ENCODE measurements at regions not wholly inside any gene's neighbourhood (a gene's known extent, or its start where the extent isn't known, plus 50 kb on each side); places are given as distances from the start of the nearest gene placed in this dataset.

DNA sequence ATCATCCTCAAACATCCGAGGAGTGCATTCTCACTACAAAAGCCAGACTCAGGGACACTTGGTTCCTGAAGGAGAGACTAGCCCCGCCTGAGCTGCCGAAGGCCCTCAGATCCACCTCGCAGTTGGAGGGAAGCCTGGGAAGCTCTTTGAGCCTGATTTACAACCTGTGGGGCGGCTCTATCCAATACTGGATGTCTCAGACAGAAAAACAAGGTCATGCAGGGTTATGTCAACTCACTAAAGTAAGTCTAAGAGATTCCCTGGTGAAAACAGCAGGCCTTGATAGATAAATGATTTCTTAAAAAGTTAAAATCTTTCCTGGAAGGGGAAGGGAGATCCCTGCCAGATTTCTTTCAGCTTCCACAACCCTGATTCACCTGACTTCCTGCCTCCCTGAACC, 284.3 kb downstream of the CYP26B1 start:
- Histone ChIP-seq H3K27ac (ENCODE audit: low read length) (no peak overlapping the region), H3K4me3 (ENCODE audit: low read length) (no peak overlapping the region), H3K4me2 (ENCODE audit: low read depth, low read length) (no peak overlapping the region), H4K20me1 (ENCODE audit: insufficient read depth, low read length) (no peaks in the 10 kb centered on the region), H3K9me2 (replicated peaks; ENCODE audit: insufficient read depth, low read length) (no peaks in the 10 kb centered on the region), H3K9ac (ENCODE audit: low read length) (no peak overlapping the region), H3K9me3 (replicated peaks; ENCODE audit: insufficient read depth, low read length) (no peaks in the 10 kb centered on the region), H3K36me3 (replicated peaks; ENCODE audit: insufficient read depth, low read length) (no peaks in the 10 kb centered on the region), H2AFZ (ENCODE audit: low read length) (no peak overlapping the region), H3K79me2 (ENCODE audit: low read length) (no peaks in the 10 kb centered on the region), H3K4me1 (ENCODE audit: low read length) (no peaks in the 10 kb centered on the region), H3K27me3 (replicated peaks; ENCODE audit: insufficient read depth, low read length) (no peaks in the 10 kb centered on the region), H3F3A (ENCODE audit: insufficient read depth, low read length) (no peaks in the 10 kb centered on the region)
- no peak for DNase-seq
- no peak for TF ChIP-seq EZH2 (optimal IDR thresholded peaks at IDR 0.05; ENCODE audit: low read depth, low read length)
- TF ChIP-seq, protein P1, sequence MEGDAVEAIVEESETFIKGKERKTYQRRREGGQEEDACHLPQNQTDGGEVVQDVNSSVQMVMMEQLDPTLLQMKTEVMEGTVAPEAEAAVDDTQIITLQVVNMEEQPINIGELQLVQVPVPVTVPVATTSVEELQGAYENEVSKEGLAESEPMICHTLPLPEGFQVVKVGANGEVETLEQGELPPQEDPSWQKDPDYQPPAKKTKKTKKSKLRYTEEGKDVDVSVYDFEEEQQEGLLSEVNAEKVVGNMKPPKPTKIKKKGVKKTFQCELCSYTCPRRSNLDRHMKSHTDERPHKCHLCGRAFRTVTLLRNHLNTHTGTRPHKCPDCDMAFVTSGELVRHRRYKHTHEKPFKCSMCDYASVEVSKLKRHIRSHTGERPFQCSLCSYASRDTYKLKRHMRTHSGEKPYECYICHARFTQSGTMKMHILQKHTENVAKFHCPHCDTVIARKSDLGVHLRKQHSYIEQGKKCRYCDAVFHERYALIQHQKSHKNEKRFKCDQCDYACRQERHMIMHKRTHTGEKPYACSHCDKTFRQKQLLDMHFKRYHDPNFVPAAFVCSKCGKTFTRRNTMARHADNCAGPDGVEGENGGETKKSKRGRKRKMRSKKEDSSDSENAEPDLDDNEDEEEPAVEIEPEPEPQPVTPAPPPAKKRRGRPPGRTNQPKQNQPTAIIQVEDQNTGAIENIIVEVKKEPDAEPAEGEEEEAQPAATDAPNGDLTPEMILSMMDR (IDR thresholded peaks at IDR 0.05; ENCODE audit: low read length), result no peak
- TF ChIP-seq EZH2phosphoT487 (IDR thresholded peaks at IDR 0.05; ENCODE audit: low read length), result no peak

GRCh38 chr2:71862921-71863320, 284.7 kb downstream of the CYP26B1 start:
- no peak overlapping the region for H2AFZ ChIP-seq (ENCODE audit: low read length)
- H3F3A ChIP-seq (ENCODE audit: insufficient read depth, low read length), result no peaks in the 10 kb centered on the region
- H3K79me2 ChIP-seq (ENCODE audit: low read length), result no peaks in the 10 kb centered on the region
- H3K4me1 ChIP-seq (ENCODE audit: low read length), result no peaks in the 10 kb centered on the region
- no peak overlapping the region for H3K9ac ChIP-seq (ENCODE audit: low read length)
- H3K4me2 ChIP-seq (ENCODE audit: low read depth, low read length), result no peak overlapping the region
- H4K20me1 ChIP-seq (ENCODE audit: insufficient read depth, low read length), result no peaks in the 10 kb centered on the region
- TF ChIP-seq EZH2phosphoT487 (IDR thresholded peaks at IDR 0.05; ENCODE audit: low read length), result no peak
- TF ChIP-seq EZH2 (optimal IDR thresholded peaks at IDR 0.05; ENCODE audit: low read depth, low read length), result no peak
- TF ChIP-seq, protein P1 (IDR thresholded peaks at IDR 0.05; ENCODE audit: low read length), result no peak
- no peaks in the 10 kb centered on the region for H3K9me3 ChIP-seq (replicated peaks; ENCODE audit: insufficient read depth, low read length)
- no peak overlapping the region for H3K27ac ChIP-seq (ENCODE audit: low read length)
- no peaks in the 10 kb centered on the region for H3K36me3 ChIP-seq (replicated peaks; ENCODE audit: insufficient read depth, low read length)
- no peak overlapping the region for H3K4me3 ChIP-seq (ENCODE audit: low read length)
- H3K27me3 ChIP-seq (replicated peaks; ENCODE audit: insufficient read depth, low read length), result no peaks in the 10 kb centered on the region
- no peaks in the 10 kb centered on the region for H3K9me2 ChIP-seq (replicated peaks; ENCODE audit: insufficient read depth, low read length)
- no peak for DNase-seq

DNA sequence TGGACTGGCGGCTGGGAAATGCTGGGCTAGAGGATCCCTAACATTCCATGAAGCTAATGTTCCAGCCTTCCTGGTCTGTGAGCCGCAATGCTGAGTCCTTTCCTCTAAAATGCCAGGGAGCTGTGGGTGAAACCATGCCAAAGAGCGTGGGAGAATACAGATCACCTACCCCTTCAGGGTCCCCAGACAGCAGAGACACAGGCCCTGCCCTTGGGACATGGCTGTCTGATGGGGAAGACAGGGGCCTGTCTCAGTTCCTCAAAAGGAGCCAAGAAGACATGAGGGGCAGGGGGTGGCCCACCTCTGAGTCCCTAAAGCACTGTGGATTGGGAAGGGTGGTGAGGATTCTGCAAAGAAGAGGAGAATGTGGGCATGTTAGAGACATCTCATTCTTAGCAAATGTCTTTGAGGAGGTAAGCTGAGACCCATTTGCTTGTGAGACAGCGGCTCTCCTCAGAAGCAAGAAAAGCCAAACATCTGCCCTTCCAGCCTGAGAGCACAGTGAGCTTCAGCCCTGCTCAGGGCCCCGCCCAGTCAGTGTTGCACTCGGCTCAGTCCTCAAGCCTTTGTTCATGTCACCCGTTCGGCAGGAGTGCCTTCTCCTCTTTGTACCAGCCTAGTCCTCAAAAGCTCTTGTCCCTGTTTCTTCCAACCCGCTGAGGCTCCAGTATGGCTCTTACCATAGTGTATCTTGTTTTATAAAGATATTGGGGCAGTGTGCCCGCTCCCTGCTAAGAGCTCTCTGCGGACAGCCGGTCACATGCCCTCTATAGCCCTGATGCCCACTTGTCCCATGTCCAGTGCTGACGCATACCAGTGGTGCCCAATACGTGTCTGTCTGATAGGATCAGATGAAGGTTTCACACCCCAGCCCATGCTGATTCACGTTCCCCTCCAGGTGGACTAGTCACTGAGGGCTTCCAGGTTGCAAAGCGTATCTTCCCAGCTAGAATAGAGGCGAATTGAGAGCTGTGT, 286.2 kb downstream of the CYP26B1 start:
- no peaks in the 10 kb centered on the region for H3K4me1 ChIP-seq (ENCODE audit: low read length)
- no peak for DNase-seq
- no peaks in the 10 kb centered on the region for H3K79me2 ChIP-seq (ENCODE audit: low read length)

More for the DNA sequence above, 286.2 kb downstream of the CYP26B1 start:
- H3K36me3 ChIP-seq (replicated peaks; ENCODE audit: insufficient read depth, low read length), result no peaks in the 10 kb centered on the region
- no peaks in the 10 kb centered on the region for H3K9me3 ChIP-seq (replicated peaks; ENCODE audit: insufficient read depth, low read length)
- H3K9me2 ChIP-seq (replicated peaks; ENCODE audit: insufficient read depth, low read length), result no peaks in the 10 kb centered on the region
- H3K4me2 ChIP-seq (ENCODE audit: low read depth, low read length), result no peak overlapping the region
- no peak for TF ChIP-seq EZH2 (optimal IDR thresholded peaks at IDR 0.05; ENCODE audit: low read depth, low read length)
- TF ChIP-seq, protein P1 (IDR thresholded peaks at IDR 0.05; ENCODE audit: low read length), result no peak
- TF ChIP-seq EZH2phosphoT487 (IDR thresholded peaks at IDR 0.05; ENCODE audit: low read length), result no peak
- H3F3A ChIP-seq (ENCODE audit: insufficient read depth, low read length), result no peaks in the 10 kb centered on the region
- no peak overlapping the region for H3K27ac ChIP-seq (ENCODE audit: low read length)
- no peaks in the 10 kb centered on the region for H4K20me1 ChIP-seq (ENCODE audit: insufficient read depth, low read length)
- no peak overlapping the region for H2AFZ ChIP-seq (ENCODE audit: low read length)
- H3K9ac ChIP-seq (ENCODE audit: low read length), result no peak overlapping the region
- no peak overlapping the region for H3K4me3 ChIP-seq (ENCODE audit: low read length)
- H3K27me3 ChIP-seq (replicated peaks; ENCODE audit: insufficient read depth, low read length), result no peaks in the 10 kb centered on the region

Data from MM.1S (cell line).